ENCODE measurements at regions not wholly inside any gene's neighbourhood (a gene's known extent, or its start where the extent isn't known, plus 50 kb on each side); places are given as distances from the start of the nearest gene placed in this dataset.

DNA sequence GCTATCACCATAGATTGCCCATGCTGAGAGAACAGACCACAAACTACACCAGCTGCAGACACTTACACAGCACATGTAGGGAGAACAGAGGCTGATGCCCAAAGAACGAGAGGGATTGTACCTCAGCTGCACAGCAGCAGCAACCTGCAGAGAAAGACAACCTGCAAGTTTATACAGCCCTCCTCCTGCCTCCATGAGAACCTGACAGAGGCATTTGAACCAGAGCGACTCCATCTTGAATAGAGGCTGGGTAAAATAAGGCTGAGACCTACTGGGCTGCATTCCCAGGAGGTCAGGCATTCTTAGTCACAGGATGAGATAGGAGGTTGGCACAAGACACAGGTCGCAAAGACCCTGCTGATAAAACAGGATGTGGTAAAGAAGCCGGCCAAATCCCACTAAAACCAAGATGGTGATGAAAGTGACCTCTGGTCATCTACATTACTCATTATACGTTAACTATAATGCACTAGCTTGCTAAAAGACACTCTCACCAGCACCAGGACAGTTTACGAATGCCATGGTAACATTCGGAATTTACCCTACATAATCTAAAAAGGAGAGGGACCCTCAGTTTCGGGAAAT, 262.4 kb upstream of the HMGA2 start:
- TF ChIP-seq, protein P1, sequence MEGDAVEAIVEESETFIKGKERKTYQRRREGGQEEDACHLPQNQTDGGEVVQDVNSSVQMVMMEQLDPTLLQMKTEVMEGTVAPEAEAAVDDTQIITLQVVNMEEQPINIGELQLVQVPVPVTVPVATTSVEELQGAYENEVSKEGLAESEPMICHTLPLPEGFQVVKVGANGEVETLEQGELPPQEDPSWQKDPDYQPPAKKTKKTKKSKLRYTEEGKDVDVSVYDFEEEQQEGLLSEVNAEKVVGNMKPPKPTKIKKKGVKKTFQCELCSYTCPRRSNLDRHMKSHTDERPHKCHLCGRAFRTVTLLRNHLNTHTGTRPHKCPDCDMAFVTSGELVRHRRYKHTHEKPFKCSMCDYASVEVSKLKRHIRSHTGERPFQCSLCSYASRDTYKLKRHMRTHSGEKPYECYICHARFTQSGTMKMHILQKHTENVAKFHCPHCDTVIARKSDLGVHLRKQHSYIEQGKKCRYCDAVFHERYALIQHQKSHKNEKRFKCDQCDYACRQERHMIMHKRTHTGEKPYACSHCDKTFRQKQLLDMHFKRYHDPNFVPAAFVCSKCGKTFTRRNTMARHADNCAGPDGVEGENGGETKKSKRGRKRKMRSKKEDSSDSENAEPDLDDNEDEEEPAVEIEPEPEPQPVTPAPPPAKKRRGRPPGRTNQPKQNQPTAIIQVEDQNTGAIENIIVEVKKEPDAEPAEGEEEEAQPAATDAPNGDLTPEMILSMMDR (IDR thresholded peaks at IDR 0.05) = no peak
- no peak for TF ChIP-seq POLR2AphosphoS5 (IDR thresholded peaks at IDR 0.05)
